HEK293 (cell line): ENCODE measurements at regions not wholly inside any gene's neighbourhood (a gene's known extent, or its start where the extent isn't known, plus 50 kb on each side); places are given as distances from the start of the nearest gene placed in this dataset.

Experiments
- CTCF ChIA-PET: fragments of 350-600 bp; formaldehyde crosslinking; extraction: SDS; loops from one replicate; lab custom pipeline; 2021; ENCODE audit warnings: antibody characterized with exemption; lab: Yijun Ruan, JAX
- POLR2A ChIA-PET: fragments of 300-600 bp; formaldehyde crosslinking; extraction: SDS; loops from one replicate; lab custom pipeline; 2020; ENCODE audit warnings: antibody characterized with exemption, inconsistent platforms; lab: Yijun Ruan, JAX
- H3K27ac ChIP-seq: fragments of 200-500 bp; sonication (Bioruptor generic); 2 replicates; pipeline ENCODE4 v1.5.1; 2014; ENCODE audit warnings: low read depth, low read length, control low read depth, inconsistent platforms; ENCODE audit errors: extremely low read depth
- H3K36me3 ChIP-seq, 2 experiments: fragments of 200-500 bp in 1 of 2; sonication (Bioruptor generic) in 1 of 2; 1 replicate in 1 of 2; 2 replicates in 1 of 2; pipeline ENCODE4 v1.5.1; 2014 to 2017; ENCODE audit warnings: inconsistent platforms in 2 of 2, low read length in 2 of 2; ENCODE audit not compliant: control insufficient read depth in 2 of 2, insufficient read depth in 1 of 2
- H3K4me1 ChIP-seq: fragments of 200-500 bp; sonication (Bioruptor generic); 2 replicates; pipeline ENCODE4 v1.5.1; 2014; ENCODE audit warnings: mild to moderate bottlenecking, low read length, inconsistent platforms; ENCODE audit not compliant: control insufficient read depth, insufficient read depth
- H3K4me3 ChIP-seq: 2 replicates; pipeline ENCODE4 v1.5.1; 2011; ENCODE audit warnings: low read depth, mild to moderate bottlenecking, control low read depth, low read length, moderate library complexity
- H3K9me3 ChIP-seq: fragments of 200-500 bp; sonication (Bioruptor generic); 2 replicates; pipeline ENCODE4 v1.5.1; 2014; ENCODE audit warnings: low read depth, low read length, inconsistent platforms; ENCODE audit not compliant: control insufficient read depth, insufficient read depth
- ZBTB1 ChIP-seq: fragments of 450-650 bp; formaldehyde crosslinking; IDR thresholded peaks from 2 replicates; pipeline ENCODE4 v1.5.1; 2016; ENCODE audit warnings: missing biosample characterization, missing genetic modification characterization
- ZBTB17 ChIP-seq: fragments of 450-650 bp; formaldehyde crosslinking; IDR thresholded peaks from 2 replicates; pipeline ENCODE4 v1.5.1; 2016; ENCODE audit warnings: missing biosample characterization, missing genetic modification characterization
- ZBTB48 ChIP-seq: fragments of 450-650 bp; formaldehyde crosslinking; IDR thresholded peaks from 2 replicates; pipeline ENCODE4 v1.5.1; 2016; ENCODE audit warnings: missing biosample characterization, missing genetic modification characterization
- ZFP41 ChIP-seq: fragments of 450-650 bp; formaldehyde crosslinking; IDR thresholded peaks from 2 replicates; pipeline ENCODE4 v1.5.1; 2016; ENCODE audit warnings: missing biosample characterization, missing genetic modification characterization, borderline replicate concordance
- ZIC2 ChIP-seq: fragments of 450-650 bp; formaldehyde crosslinking; IDR thresholded peaks from 2 replicates; pipeline ENCODE4 v1.5.1; 2016; ENCODE audit warnings: missing biosample characterization, missing genetic modification characterization
- ZNF146 ChIP-seq: fragments of 450-650 bp; formaldehyde crosslinking; IDR thresholded peaks from 2 replicates; pipeline ENCODE4 v1.5.1; 2016; ENCODE audit warnings: missing biosample characterization, missing genetic modification characterization
- ZNF19 ChIP-seq: fragments of 450-650 bp; formaldehyde crosslinking; IDR thresholded peaks from 2 replicates; pipeline ENCODE4; 2016; ENCODE audit warnings: missing biosample characterization, missing genetic modification characterization, low read depth
- ZNF202 ChIP-seq: fragments of 450-650 bp; formaldehyde crosslinking; IDR thresholded peaks from 2 replicates; pipeline ENCODE4 v1.5.1; 2016; ENCODE audit warnings: missing biosample characterization, missing genetic modification characterization, borderline replicate concordance
- ZNF239 ChIP-seq: fragments of 450-650 bp; formaldehyde crosslinking; IDR thresholded peaks from 2 replicates; pipeline ENCODE4 v1.5.1; 2016; ENCODE audit warnings: missing biosample characterization, missing genetic modification characterization
- ZNF404 ChIP-seq: fragments of 450-650 bp; formaldehyde crosslinking; IDR thresholded peaks from 2 replicates; pipeline ENCODE4 v1.5.1; 2017; ENCODE audit warnings: missing biosample characterization, missing genetic modification characterization
- ZNF560 ChIP-seq: fragments of 450-650 bp; formaldehyde crosslinking; IDR thresholded peaks from 2 replicates; pipeline ENCODE4 v1.5.1; 2017; ENCODE audit warnings: missing biosample characterization, missing genetic modification characterization, borderline replicate concordance
- ZNF561 ChIP-seq: fragments of 450-650 bp; IDR thresholded peaks from 2 replicates; pipeline ENCODE4 v1.5.1; 2018; ENCODE audit warnings: missing biosample characterization, missing genetic modification characterization, borderline replicate concordance
- ZNF585B ChIP-seq: fragments of 450-650 bp; formaldehyde crosslinking; IDR thresholded peaks from 2 replicates; pipeline ENCODE4 v1.5.1; 2016; ENCODE audit warnings: missing biosample characterization, missing genetic modification characterization
- ZNF776 ChIP-seq: fragments of 450-650 bp; formaldehyde crosslinking; IDR thresholded peaks from 2 replicates; pipeline ENCODE4 v1.5.0; 2017; ENCODE audit warnings: missing biosample characterization, missing genetic modification characterization, borderline replicate concordance
- ZNF791 ChIP-seq: fragments of 450-650 bp; formaldehyde crosslinking; IDR thresholded peaks from 2 replicates; pipeline ENCODE4 v1.5.1; 2016; ENCODE audit warnings: missing biosample characterization, missing genetic modification characterization
- ZNF843 ChIP-seq: fragments of 450-650 bp; formaldehyde crosslinking; IDR thresholded peaks from 2 replicates; pipeline ENCODE4 v1.5.1; 2016; ENCODE audit warnings: missing biosample characterization, missing genetic modification characterization
- TF ChIP-seq, protein P1 (sequence below): fragments of 450-650 bp; formaldehyde crosslinking; optimal IDR thresholded peaks from 2 replicates; pipeline ENCODE3; 2016; ENCODE audit warnings: missing biosample characterization, mild to moderate bottlenecking, missing genetic modification characterization
- TF ChIP-seq, protein P2 (sequence below): fragments of 450-650 bp; formaldehyde crosslinking; IDR thresholded peaks from 2 replicates; pipeline ENCODE4 v1.5.1; 2017; ENCODE audit warnings: missing biosample characterization, missing genetic modification characterization
- TF ChIP-seq, protein P3 (sequence below): fragments of 450-650 bp; formaldehyde crosslinking; IDR thresholded peaks from 2 replicates; pipeline ENCODE4 v1.5.1; 2017; ENCODE audit warnings: missing biosample characterization, mild to moderate bottlenecking, missing genetic modification characterization, moderate library complexity
- TF ChIP-seq, protein P4 (sequence below): fragments of 450-650 bp; formaldehyde crosslinking; IDR thresholded peaks from 2 replicates; pipeline ENCODE4 v1.5.1; 2016; ENCODE audit warnings: missing biosample characterization, missing genetic modification characterization, low read depth
- TF ChIP-seq, protein P5 (sequence below): fragments of 450-650 bp; formaldehyde crosslinking; IDR thresholded peaks from 2 replicates; pipeline ENCODE4 v1.5.1; 2016; ENCODE audit warnings: missing biosample characterization, missing genetic modification characterization

DNA sequence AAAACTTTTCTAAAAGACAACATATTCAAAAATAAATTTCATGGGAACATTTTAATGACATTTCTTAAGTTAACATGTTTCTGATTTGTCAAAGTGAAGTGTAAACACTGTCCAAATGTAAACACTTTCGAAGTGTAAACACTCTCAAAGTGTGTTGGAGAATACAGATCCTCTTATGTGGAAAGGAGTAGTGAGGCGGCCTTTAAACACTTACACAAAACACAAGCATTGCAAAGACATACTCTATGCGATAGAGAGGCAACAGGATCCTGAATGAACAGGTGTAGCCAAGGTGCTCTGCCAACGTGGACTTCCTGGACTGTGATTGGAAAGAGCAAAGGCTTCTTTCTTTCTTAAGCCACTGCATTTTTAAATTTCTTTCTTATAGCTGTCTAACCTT, 62.7 kb upstream of the PGM2 start (continued):
- no peak for TF ChIP-seq ZBTB48 (tag by site-specific recombination)
- TF ChIP-seq, all 188 proteins: peak for 0

DNA sequence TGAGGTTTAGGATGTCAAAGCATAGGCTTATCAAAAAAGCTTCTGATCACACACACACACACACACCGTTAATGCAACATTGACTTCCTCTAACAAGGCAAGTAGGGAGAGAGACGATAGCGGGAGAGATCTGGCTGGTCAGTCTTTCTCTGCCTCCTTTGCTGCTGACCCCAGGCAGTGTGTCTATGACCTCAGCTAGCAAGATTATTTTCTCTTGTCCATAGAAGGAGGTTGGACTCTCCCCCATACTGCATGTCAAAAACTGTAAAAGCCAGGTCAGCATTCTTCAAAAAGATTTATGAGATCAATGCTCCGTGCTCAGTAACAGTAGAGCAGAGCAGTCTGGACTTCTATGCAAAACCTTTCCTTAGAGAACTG, 63.5 kb upstream of the PGM2 start:
- no peaks in the 10 kb centered on the region for H3K4me1 ChIP-seq
- no peak overlapping the region for H3K27ac ChIP-seq
- H3K36me3 ChIP-seq, result no peaks in the 10 kb centered on the region
- TF ChIP-seq ZNF146 (no peak), ZFP41 (tag by site-specific recombination) (no peak), ZBTB17 (tag by site-specific recombination) (no peak), ZNF404 (tag by site-specific recombination) (no peak), ZNF561 (tag by site-specific recombination) (no peak), ZNF19 (tag by site-specific recombination) (no peak)
- TF ChIP-seq, protein P1, sequence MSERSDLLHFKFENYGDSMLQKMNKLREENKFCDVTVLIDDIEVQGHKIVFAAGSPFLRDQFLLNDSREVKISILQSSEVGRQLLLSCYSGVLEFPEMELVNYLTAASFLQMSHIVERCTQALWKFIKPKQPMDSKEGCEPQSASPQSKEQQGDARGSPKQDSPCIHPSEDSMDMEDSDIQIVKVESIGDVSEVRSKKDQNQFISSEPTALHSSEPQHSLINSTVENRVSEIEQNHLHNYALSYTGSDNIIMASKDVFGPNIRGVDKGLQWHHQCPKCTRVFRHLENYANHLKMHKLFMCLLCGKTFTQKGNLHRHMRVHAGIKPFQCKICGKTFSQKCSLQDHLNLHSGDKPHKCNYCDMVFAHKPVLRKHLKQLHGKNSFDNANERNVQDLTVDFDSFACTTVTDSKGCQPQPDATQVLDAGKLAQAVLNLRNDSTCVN, result no peak
- H3K4me3 ChIP-seq, result no peak overlapping the region
- ChIA-PET CTCF (no interaction called here), POLR2A (no interaction called here)
- no peaks in the 10 kb centered on the region for H3K9me3 ChIP-seq

GRCh38 chr4:37762294-37762990, 64.0 kb upstream of the PGM2 start:
- POLR2A ChIA-PET, result no interaction called here
- Histone ChIP-seq H3K4me1 (no peaks in the 10 kb centered on the region), H3K36me3 (no peaks in the 10 kb centered on the region), H3K9me3 (no peaks in the 10 kb centered on the region), H3K4me3 (no peak overlapping the region), H3K27ac (no peak overlapping the region)
- CTCF ChIA-PET, result no interaction called here
- TF ChIP-seq ZNF202, result no peak
- no peak for TF ChIP-seq ZNF585B (tag by site-specific recombination)

- Histone ChIP-seq H3K4me1 (no peaks in the 10 kb centered on the region), H3K9me3 (no peaks in the 10 kb centered on the region), H3K4me3 (no peak overlapping the region), H3K36me3 (no peaks in the 10 kb centered on the region), H3K27ac (no peak overlapping the region)
- ChIA-PET CTCF (no interaction called here), POLR2A (no interaction called here)
- TF ChIP-seq, protein P2, sequence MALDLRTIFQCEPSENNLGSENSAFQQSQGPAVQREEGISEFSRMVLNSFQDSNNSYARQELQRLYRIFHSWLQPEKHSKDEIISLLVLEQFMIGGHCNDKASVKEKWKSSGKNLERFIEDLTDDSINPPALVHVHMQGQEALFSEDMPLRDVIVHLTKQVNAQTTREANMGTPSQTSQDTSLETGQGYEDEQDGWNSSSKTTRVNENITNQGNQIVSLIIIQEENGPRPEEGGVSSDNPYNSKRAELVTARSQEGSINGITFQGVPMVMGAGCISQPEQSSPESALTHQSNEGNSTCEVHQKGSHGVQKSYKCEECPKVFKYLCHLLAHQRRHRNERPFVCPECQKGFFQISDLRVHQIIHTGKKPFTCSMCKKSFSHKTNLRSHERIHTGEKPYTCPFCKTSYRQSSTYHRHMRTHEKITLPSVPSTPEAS (tag by site-specific recombination), result no peak
- TF ChIP-seq, protein P3, sequence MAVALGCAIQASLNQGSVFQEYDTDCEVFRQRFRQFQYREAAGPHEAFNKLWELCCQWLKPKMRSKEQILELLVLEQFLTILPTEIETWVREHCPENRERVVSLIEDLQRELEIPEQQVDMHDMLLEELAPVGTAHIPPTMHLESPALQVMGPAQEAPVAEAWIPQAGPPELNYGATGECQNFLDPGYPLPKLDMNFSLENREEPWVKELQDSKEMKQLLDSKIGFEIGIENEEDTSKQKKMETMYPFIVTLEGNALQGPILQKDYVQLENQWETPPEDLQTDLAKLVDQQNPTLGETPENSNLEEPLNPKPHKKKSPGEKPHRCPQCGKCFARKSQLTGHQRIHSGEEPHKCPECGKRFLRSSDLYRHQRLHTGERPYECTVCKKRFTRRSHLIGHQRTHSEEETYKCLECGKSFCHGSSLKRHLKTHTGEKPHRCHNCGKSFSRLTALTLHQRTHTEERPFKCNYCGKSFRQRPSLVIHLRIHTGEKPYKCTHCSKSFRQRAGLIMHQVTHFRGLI (tag by site-specific recombination), result no peak
- TF ChIP-seq ZNF843 (tag by site-specific recombination), result no peak
- TF ChIP-seq, protein P4, sequence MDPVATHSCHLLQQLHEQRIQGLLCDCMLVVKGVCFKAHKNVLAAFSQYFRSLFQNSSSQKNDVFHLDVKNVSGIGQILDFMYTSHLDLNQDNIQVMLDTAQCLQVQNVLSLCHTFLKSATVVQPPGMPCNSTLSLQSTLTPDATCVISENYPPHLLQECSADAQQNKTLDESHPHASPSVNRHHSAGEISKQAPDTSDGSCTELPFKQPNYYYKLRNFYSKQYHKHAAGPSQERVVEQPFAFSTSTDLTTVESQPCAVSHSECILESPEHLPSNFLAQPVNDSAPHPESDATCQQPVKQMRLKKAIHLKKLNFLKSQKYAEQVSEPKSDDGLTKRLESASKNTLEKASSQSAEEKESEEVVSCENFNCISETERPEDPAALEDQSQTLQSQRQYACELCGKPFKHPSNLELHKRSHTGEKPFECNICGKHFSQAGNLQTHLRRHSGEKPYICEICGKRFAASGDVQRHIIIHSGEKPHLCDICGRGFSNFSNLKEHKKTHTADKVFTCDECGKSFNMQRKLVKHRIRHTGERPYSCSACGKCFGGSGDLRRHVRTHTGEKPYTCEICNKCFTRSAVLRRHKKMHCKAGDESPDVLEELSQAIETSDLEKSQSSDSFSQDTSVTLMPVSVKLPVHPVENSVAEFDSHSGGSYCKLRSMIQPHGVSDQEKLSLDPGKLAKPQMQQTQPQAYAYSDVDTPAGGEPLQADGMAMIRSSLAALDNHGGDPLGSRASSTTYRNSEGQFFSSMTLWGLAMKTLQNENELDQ (tag by site-specific recombination), result no peak
- TF ChIP-seq, protein P5, sequence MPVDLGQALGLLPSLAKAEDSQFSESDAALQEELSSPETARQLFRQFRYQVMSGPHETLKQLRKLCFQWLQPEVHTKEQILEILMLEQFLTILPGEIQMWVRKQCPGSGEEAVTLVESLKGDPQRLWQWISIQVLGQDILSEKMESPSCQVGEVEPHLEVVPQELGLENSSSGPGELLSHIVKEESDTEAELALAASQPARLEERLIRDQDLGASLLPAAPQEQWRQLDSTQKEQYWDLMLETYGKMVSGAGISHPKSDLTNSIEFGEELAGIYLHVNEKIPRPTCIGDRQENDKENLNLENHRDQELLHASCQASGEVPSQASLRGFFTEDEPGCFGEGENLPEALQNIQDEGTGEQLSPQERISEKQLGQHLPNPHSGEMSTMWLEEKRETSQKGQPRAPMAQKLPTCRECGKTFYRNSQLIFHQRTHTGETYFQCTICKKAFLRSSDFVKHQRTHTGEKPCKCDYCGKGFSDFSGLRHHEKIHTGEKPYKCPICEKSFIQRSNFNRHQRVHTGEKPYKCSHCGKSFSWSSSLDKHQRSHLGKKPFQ (tag by site-specific recombination), result no peak
- TF ChIP-seq ZNF560, result no peak
- no peak for TF ChIP-seq ZIC2 (tag by site-specific recombination)
- no peak for TF ChIP-seq ZNF404 (tag by site-specific recombination)
- TF ChIP-seq ZNF776, result no peak
- no peak for TF ChIP-seq ZNF239 (tag by site-specific recombination)
- no peak for TF ChIP-seq ZBTB1 (tag by site-specific recombination)
- no peak for TF ChIP-seq ZNF791 (tag by site-specific recombination)
These were observed 65.6 kb upstream of the PGM2 start for GRCh38 chr4:37760840-37761239.
